B cell (primary cell): ENCODE measurements at regions not wholly inside any gene's neighbourhood (a gene's known extent, or its start where the extent isn't known, plus 50 kb on each side); places are given as distances from the start of the nearest gene placed in this dataset.

Source experiments
- ATAC-seq: fragments of 200-7000 bp; cut with Tn5 transposase; one replicate; pipeline ENCODE4 v1.10.0; 2021; ENCODE audit warnings: low read depth, mild to moderate bottlenecking, moderate number of reproducible peaks, moderate library complexity
- CTCF ChIA-PET: fragments of 350-600 bp; sonication (Branson Sonifier 250); formaldehyde crosslinking; loops from one replicate; lab custom pipeline; 2021; ENCODE audit warnings: antibody characterized with exemption, inconsistent platforms; lab: Charles Lee
- POLR2A ChIA-PET: fragments of 350-600 bp; sonication (Branson Sonifier 250); formaldehyde crosslinking; loops from one replicate; lab custom pipeline; 2021; ENCODE audit warnings: antibody characterized with exemption; lab: Charles Lee
- DNase-seq: peaks from one replicate; pipeline ENCODE4 v3.0.0; 2013
- H2AFZ ChIP-seq: 2 replicates; pipeline ENCODE4 v1.6.1; 2012; ENCODE audit warnings: mild to moderate bottlenecking, low read depth, low read length; ENCODE audit not compliant: insufficient read depth, poor library complexity, severe bottlenecking
- H3K27ac ChIP-seq, 2 donors: 1 replicate in 1 of 2; 2 replicates in 1 of 2; pipeline ENCODE4 v1.5.1; 2012 to 2013; ENCODE audit warnings: low read length in 2 of 2, mild to moderate bottlenecking in 2 of 2, moderate library complexity in 1 of 2
- H3K27me3 ChIP-seq, 4 experiments: fragments of 200-600 bp in 1 of 4; sonication (generic) in 1 of 4; replicated peaks in 1 of 4; 1 replicate in 2 of 4; 2 replicates in 2 of 4; pipeline versions ENCODE4 v1.6.1 to v1.7.0; 2013 to 2016; ENCODE audit warnings: low read length in 3 of 4, mild to moderate bottlenecking in 2 of 4, mixed read lengths in 1 of 4, moderate library complexity in 1 of 4; ENCODE audit not compliant: insufficient read depth in 4 of 4, control insufficient read depth in 3 of 4; ENCODE audit errors: control extremely low read depth in 1 of 4
- H3K36me3 ChIP-seq, 2 experiments: replicated peaks in 1 of 2; 1 replicate in 1 of 2; 2 replicates in 1 of 2; pipeline versions ENCODE4 v1.6.1 to v1.7.1; 2013; ENCODE audit warnings: low read length in 1 of 2; ENCODE audit not compliant: insufficient read depth in 2 of 2, control insufficient read depth in 1 of 2; ENCODE audit errors: control extremely low read depth in 1 of 2, extremely low read depth in 1 of 2
- H3K4me1 ChIP-seq, 2 donors: fragments of 200-600 bp in 1 of 2; sonication (generic) in 1 of 2; 1 replicate in 1 of 2; 2 replicates in 1 of 2; pipeline versions ENCODE4 v1.5.1 to v1.6.1; 2013 to 2017; ENCODE audit warnings: low read length in 2 of 2; ENCODE audit not compliant: control insufficient read depth in 2 of 2, insufficient read depth in 2 of 2
- H3K4me2 ChIP-seq: replicated peaks from 2 replicates; pipeline ENCODE3; 2012; ENCODE audit warnings: mild to moderate bottlenecking, low read depth, low read length; ENCODE audit not compliant: poor library complexity, severe bottlenecking
- H3K4me3 ChIP-seq, 5 experiments: fragments of 200-600 bp in 1 of 5; sonication (generic) in 1 of 5; 1 replicate in 3 of 5; 2 replicates in 2 of 5; pipeline versions ENCODE4 v1.5.1 to v1.7.0; 2011 to 2016; ENCODE audit warnings: low read length in 4 of 5, mild to moderate bottlenecking in 4 of 5, low read depth in 2 of 5, control low read depth in 1 of 5, moderate library complexity in 1 of 5; ENCODE audit not compliant: insufficient read depth in 1 of 5; ENCODE audit errors: control extremely low read depth in 1 of 5, extremely low read depth in 1 of 5
- H3K79me2 ChIP-seq: fragments of 200-600 bp; sonication (generic); one replicate; pipeline ENCODE4 v1.6.0; 2016; ENCODE audit warnings: low read length; ENCODE audit not compliant: control insufficient read depth, insufficient read depth
- H3K9ac ChIP-seq: fragments of 200-600 bp; sonication (generic); 2 replicates; pipeline ENCODE4 v1.6.1; 2017; ENCODE audit warnings: mild to moderate bottlenecking, low read length, moderate library complexity
- H3K9me3 ChIP-seq, 3 donors: one replicate each; pipeline versions ENCODE4 v1.6.1 to v1.7.1; 2013; ENCODE audit warnings: low read length in 2 of 3; ENCODE audit not compliant: control insufficient read depth in 2 of 3, insufficient read depth in 1 of 3; ENCODE audit errors: control extremely low read depth in 1 of 3
- H4K20me1 ChIP-seq: 2 replicates; pipeline ENCODE4 v1.6.0; 2012; ENCODE audit warnings: mild to moderate bottlenecking, low read length; ENCODE audit not compliant: insufficient read depth, control insufficient read depth, poor library complexity, severe bottlenecking
- H3K27ac Mint-ChIP-seq: one replicate; pipeline ENCODE4 v1.8.0; 2021; ENCODE audit warnings: mixed read lengths
- H3K27me3 Mint-ChIP-seq: one replicate; pipeline ENCODE4 v1.8.0; 2021; ENCODE audit warnings: mixed read lengths
- H3K4me1 Mint-ChIP-seq: one replicate; pipeline ENCODE4 v1.8.0; 2021; ENCODE audit warnings: mixed read lengths
- H3K4me3 Mint-ChIP-seq: one replicate; pipeline ENCODE4 v1.8.0; 2021; ENCODE audit warnings: mixed read lengths
- H3K9me3 Mint-ChIP-seq: one replicate; pipeline ENCODE4 v1.8.0; 2022; ENCODE audit warnings: mixed read lengths; ENCODE audit not compliant: insufficient read depth
- CTCF ChIP-seq: fragments of 200-600 bp; IDR thresholded peaks from one replicate; pipeline ENCODE4 v1.8.0; 2022; ENCODE audit warnings: antibody characterized with exemption, mild to moderate bottlenecking
- EZH2 ChIP-seq: IDR thresholded peaks from 2 replicates; pipeline ENCODE4 v1.6.1; 2012; ENCODE audit warnings: borderline replicate concordance, low read depth, mild to moderate bottlenecking, moderate library complexity, low read length; ENCODE audit not compliant: insufficient read depth, poor library complexity, severe bottlenecking
- WGBS: methylation state at CpG from one replicate; pipeline ENCODE4 v1.1.5; 2013; ENCODE audit warnings: missing lambda C conversion rate; ENCODE audit not compliant: insufficient coverage; 5-methylcytosine and 5-hydroxymethylcytosine counted together
- intact Hi-C: fragments of 100-400 bp; cut with micrococcal nuclease; formaldehyde crosslinking; loops from one replicate; pipeline ENCODE4 v1.10.0; 2022

GRCh38 chr16:62639890-62640289 is 603.7 kb upstream of the CDH8 start:
- no peak overlapping the region for H3K4me3 ChIP-seq
- TF ChIP-seq CTCF, result no peak
- no peak for TF ChIP-seq EZH2
- intact Hi-C loops, result no loop called here
- H3K4me2 ChIP-seq, result no peak overlapping the region
- no peaks in the 10 kb centered on the region for H3K79me2 ChIP-seq
- H3K27ac ChIP-seq, result no peak overlapping the region
- H3K9ac ChIP-seq, result no peak overlapping the region
- POLR2A ChIA-PET, result no interaction called here
- H2AFZ ChIP-seq, result no peak overlapping the region
- H3K9me3 ChIP-seq, result peaks cover 0 to 7% (median 0%) of the 10 kb centered on the region in 3 donors
- H3K4me1 ChIP-seq, result no peaks in the 10 kb centered on the region
- H3K36me3 ChIP-seq, result no peaks in the 10 kb centered on the region
- H3K27me3 ChIP-seq, result no peaks in the 10 kb centered on the region
- H3K27me3 Mint-ChIP-seq, result no peaks in the 10 kb centered on the region
- H3K4me3 Mint-ChIP-seq, result no peak overlapping the region
- H3K9me3 Mint-ChIP-seq, result peaks cover 7% of the 10 kb centered on the region
- no peaks in the 10 kb centered on the region for H4K20me1 ChIP-seq
- no peaks in the 10 kb centered on the region for H3K4me1 Mint-ChIP-seq
- CTCF ChIA-PET, result no interaction called here
- ATAC-seq, result no peak
- DNase-seq, result no peak
- H3K27ac Mint-ChIP-seq, result no peak overlapping the region

- no peak for TF ChIP-seq CTCF
- no peak for TF ChIP-seq EZH2
- intact Hi-C loops, result no loop called here
- H3K9me3 ChIP-seq, result peaks cover 0 to 3% (median 0%) of the 10 kb centered on the region in 3 donors
- Mint-ChIP-seq H3K4me3 (no peak overlapping the region), H3K4me1 (no peaks in the 10 kb centered on the region), H3K9me3 (peaks cover 7% of the 10 kb centered on the region), H3K27me3 (no peaks in the 10 kb centered on the region), H3K27ac (no peak overlapping the region)
- no peaks in the 10 kb centered on the region for H3K27me3 ChIP-seq
- no peak for ATAC-seq
- H3K79me2 ChIP-seq, result no peaks in the 10 kb centered on the region
- H4K20me1 ChIP-seq, result no peaks in the 10 kb centered on the region
- no peak overlapping the region for H3K27ac ChIP-seq
- H3K9ac ChIP-seq, result no peak overlapping the region
- ChIA-PET CTCF (no interaction called here), POLR2A (no interaction called here)
- no peaks in the 10 kb centered on the region for H3K36me3 ChIP-seq
- no peak overlapping the region for H3K4me3 ChIP-seq
- WGBS, result no CpG with 5 or more reads among the region's 5 CpGs
- no peak for DNase-seq
- no peak overlapping the region for H2AFZ ChIP-seq
- no peaks in the 10 kb centered on the region for H3K4me1 ChIP-seq
- H3K4me2 ChIP-seq, result no peak overlapping the region
These were observed 603.0 kb upstream of the CDH8 start for GRCh38 chr16:62638964-62639870.
